Peyer's patch (tissue), 4 donors: ENCODE measurements at regions not wholly inside any gene's neighbourhood (a gene's known extent, or its start where the extent isn't known, plus 50 kb on each side); places are given as distances from the start of the nearest gene placed in this dataset.
A peak's percentile ranks its signal among the peaks of the same experiment; 100 is the strongest.

Experiments used
- DNase-seq, 3 donors: peaks; one replicate each; pipeline ENCODE4 v3.0.0-alpha.2; 2017 to 2019
- H3K27ac ChIP-seq, 4 donors: fragments of 200-600 bp; sonication (generic); one replicate each; pipeline ENCODE4 v1.5.1; 2016 to 2019
- H3K27me3 ChIP-seq, 2 donors: fragments of 200-600 bp; sonication (generic); one replicate each; pipeline ENCODE4 v1.5.1; 2019
- H3K36me3 ChIP-seq, 3 donors: fragments of 200-600 bp; sonication (generic); one replicate each; pipeline ENCODE4 v1.5.1; 2016 to 2019
- H3K4me1 ChIP-seq, 4 donors: fragments of 200-600 bp; sonication (generic); one replicate each; pipeline ENCODE4 v1.5.1; 2016 to 2019
- H3K4me3 ChIP-seq, 4 donors: fragments of 200-600 bp; sonication (generic); 1 replicate in 3 of 4; 2 replicates in 1 of 4; pipeline ENCODE4 v1.5.1; 2016 to 2019; ENCODE audit warnings: mild to moderate bottlenecking in 1 of 4
- H3K9me3 ChIP-seq, 4 donors: fragments of 200-600 bp; sonication (generic); one replicate each; pipeline ENCODE4 v1.5.1; 2016 to 2019; ENCODE audit warnings: mild to moderate bottlenecking in 1 of 4
- CTCF ChIP-seq, 6 experiments: fragments of 450-650 bp in 4 of 6; fragments of 200-600 bp in 2 of 6; sonication (generic) in 1 of 6; IDR thresholded peaks; one replicate each; pipeline ENCODE4 v1.5.1; 2017 to 2019; ENCODE audit warnings: antibody characterized with exemption in 6 of 6, mild to moderate bottlenecking in 3 of 6, moderate library complexity in 1 of 6
- POLR2A ChIP-seq, 2 donors: fragments of 450-650 bp; IDR thresholded peaks; one replicate each; pipeline ENCODE4 v1.5.1; 2017; ENCODE audit warnings: antibody characterized with exemption in 2 of 2, mild to moderate bottlenecking in 2 of 2, moderate library complexity in 2 of 2

GRCh38 chr1:42047508-42047880 is 105.7 kb upstream of the GUCA2B start:
- Histone ChIP-seq H3K36me3 (no peaks in the 10 kb centered on the region), H3K4me3 (no peak overlapping the region), H3K27ac (no peak overlapping the region), H3K9me3 (no peaks in the 10 kb centered on the region), H3K27me3 (no peaks in the 10 kb centered on the region), H3K4me1 (no peaks in the 10 kb centered on the region)
- DNase-seq = no peak
- no peak for TF ChIP-seq CTCF (IDR thresholded peaks at IDR 0.05)
- no peak for TF ChIP-seq POLR2A (IDR thresholded peaks at IDR 0.05)

GRCh38 chr1:42046761-42047507 is 106.3 kb upstream of the GUCA2B start:
- DNase-seq = peak in 2 of 3 donors; percentile 54 to 55
- Histone ChIP-seq H3K27me3 (no peaks in the 10 kb centered on the region), H3K36me3 (no peaks in the 10 kb centered on the region), H3K27ac (no peak overlapping the region), H3K4me3 (no peak overlapping the region), H3K4me1 (no peaks in the 10 kb centered on the region), H3K9me3 (no peaks in the 10 kb centered on the region)
- no peak for TF ChIP-seq POLR2A (IDR thresholded peaks at IDR 0.05)
- TF ChIP-seq CTCF (IDR thresholded peaks at IDR 0.05) = no peak

- H3K36me3 ChIP-seq = no peaks in the 10 kb centered on the region
- TF ChIP-seq CTCF (IDR thresholded peaks at IDR 0.05) (no peak), POLR2A (IDR thresholded peaks at IDR 0.05) (no peak)
- no peaks in the 10 kb centered on the region for H3K27me3 ChIP-seq
- H3K4me1 ChIP-seq = no peaks in the 10 kb centered on the region
- H3K9me3 ChIP-seq = no peaks in the 10 kb centered on the region
- DNase-seq = no peak
- no peak overlapping the region for H3K4me3 ChIP-seq
- no peak overlapping the region for H3K27ac ChIP-seq
Observed at GRCh38 chr1:42044346-42044745, 108.9 kb upstream of the GUCA2B start.

- no peak for DNase-seq
- peak overlapping the region in 1 of 4 donors; percentile 3 for H3K27ac ChIP-seq
- TF ChIP-seq POLR2A (IDR thresholded peaks at IDR 0.05) = no peak
- no peak for TF ChIP-seq CTCF (IDR thresholded peaks at IDR 0.05)
- H3K9me3 ChIP-seq = no peaks in the 10 kb centered on the region
- no peaks in the 10 kb centered on the region for H3K36me3 ChIP-seq
- H3K4me1 ChIP-seq = no peaks in the 10 kb centered on the region
- no peaks in the 10 kb centered on the region for H3K27me3 ChIP-seq
- no peak overlapping the region for H3K4me3 ChIP-seq
Observed at GRCh38 chr1:42043811-42044210, 109.4 kb upstream of the GUCA2B start.

- TF ChIP-seq POLR2A (IDR thresholded peaks at IDR 0.05) = no peak
- TF ChIP-seq CTCF (IDR thresholded peaks at IDR 0.05) = no peak
- Histone ChIP-seq H3K4me1 (no peaks in the 10 kb centered on the region), H3K36me3 (no peaks in the 10 kb centered on the region), H3K9me3 (no peaks in the 10 kb centered on the region), H3K27ac (no peak overlapping the region), H3K4me3 (no peak overlapping the region), H3K27me3 (no peaks in the 10 kb centered on the region)
- DNase-seq = no peak
Observed at GRCh38 chr1:42043182-42043581, 110.0 kb upstream of the GUCA2B start.

GRCh38 chr1:42041031-42041430 is 112.2 kb upstream of the GUCA2B start:
- no peaks in the 10 kb centered on the region for H3K9me3 ChIP-seq
- H3K27me3 ChIP-seq = no peaks in the 10 kb centered on the region
- no peak overlapping the region for H3K27ac ChIP-seq
- H3K4me3 ChIP-seq = no peak overlapping the region
- TF ChIP-seq POLR2A (IDR thresholded peaks at IDR 0.05) = no peak
- no peak for TF ChIP-seq CTCF (IDR thresholded peaks at IDR 0.05)
- no peaks in the 10 kb centered on the region for H3K4me1 ChIP-seq
- H3K36me3 ChIP-seq = no peaks in the 10 kb centered on the region
- DNase-seq = no peak
